Fibroblast of the aortic adventitia (primary cell): ENCODE measurements at regions not wholly inside any gene's neighbourhood (a gene's known extent, or its start where the extent isn't known, plus 50 kb on each side); places are given as distances from the start of the nearest gene placed in this dataset.

Experiments
- DNase-seq: peaks from one replicate; pipeline ENCODE4 v3.0.0-alpha.2; 2010; ENCODE audit warnings: low read depth
- H3K4me3 ChIP-seq: 2 replicates; pipeline ENCODE4 v1.5.1; 2011; ENCODE audit warnings: low read depth, mild to moderate bottlenecking, control low read depth, low read length, moderate library complexity
- TF ChIP-seq, protein P1 (sequence below): IDR thresholded peaks from 2 replicates; pipeline ENCODE4 v1.5.1; 2011; ENCODE audit warnings: mild to moderate bottlenecking, low read length, control low read depth, inconsistent platforms; ENCODE audit not compliant: insufficient read depth

GRCh38 chr9:110116543-110116885 is 91.4 kb downstream of the C9orf152 start:
- DNase-seq, result peak; percentile 90
- H3K4me3 ChIP-seq, result no peak overlapping the region
- TF ChIP-seq, protein P1, sequence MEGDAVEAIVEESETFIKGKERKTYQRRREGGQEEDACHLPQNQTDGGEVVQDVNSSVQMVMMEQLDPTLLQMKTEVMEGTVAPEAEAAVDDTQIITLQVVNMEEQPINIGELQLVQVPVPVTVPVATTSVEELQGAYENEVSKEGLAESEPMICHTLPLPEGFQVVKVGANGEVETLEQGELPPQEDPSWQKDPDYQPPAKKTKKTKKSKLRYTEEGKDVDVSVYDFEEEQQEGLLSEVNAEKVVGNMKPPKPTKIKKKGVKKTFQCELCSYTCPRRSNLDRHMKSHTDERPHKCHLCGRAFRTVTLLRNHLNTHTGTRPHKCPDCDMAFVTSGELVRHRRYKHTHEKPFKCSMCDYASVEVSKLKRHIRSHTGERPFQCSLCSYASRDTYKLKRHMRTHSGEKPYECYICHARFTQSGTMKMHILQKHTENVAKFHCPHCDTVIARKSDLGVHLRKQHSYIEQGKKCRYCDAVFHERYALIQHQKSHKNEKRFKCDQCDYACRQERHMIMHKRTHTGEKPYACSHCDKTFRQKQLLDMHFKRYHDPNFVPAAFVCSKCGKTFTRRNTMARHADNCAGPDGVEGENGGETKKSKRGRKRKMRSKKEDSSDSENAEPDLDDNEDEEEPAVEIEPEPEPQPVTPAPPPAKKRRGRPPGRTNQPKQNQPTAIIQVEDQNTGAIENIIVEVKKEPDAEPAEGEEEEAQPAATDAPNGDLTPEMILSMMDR, result no peak

GRCh38 chr9:110121170-110121569 is 86.8 kb downstream of the C9orf152 start:
- TF ChIP-seq, protein P1, result no peak
- H3K4me3 ChIP-seq, result no peak overlapping the region

DNA sequence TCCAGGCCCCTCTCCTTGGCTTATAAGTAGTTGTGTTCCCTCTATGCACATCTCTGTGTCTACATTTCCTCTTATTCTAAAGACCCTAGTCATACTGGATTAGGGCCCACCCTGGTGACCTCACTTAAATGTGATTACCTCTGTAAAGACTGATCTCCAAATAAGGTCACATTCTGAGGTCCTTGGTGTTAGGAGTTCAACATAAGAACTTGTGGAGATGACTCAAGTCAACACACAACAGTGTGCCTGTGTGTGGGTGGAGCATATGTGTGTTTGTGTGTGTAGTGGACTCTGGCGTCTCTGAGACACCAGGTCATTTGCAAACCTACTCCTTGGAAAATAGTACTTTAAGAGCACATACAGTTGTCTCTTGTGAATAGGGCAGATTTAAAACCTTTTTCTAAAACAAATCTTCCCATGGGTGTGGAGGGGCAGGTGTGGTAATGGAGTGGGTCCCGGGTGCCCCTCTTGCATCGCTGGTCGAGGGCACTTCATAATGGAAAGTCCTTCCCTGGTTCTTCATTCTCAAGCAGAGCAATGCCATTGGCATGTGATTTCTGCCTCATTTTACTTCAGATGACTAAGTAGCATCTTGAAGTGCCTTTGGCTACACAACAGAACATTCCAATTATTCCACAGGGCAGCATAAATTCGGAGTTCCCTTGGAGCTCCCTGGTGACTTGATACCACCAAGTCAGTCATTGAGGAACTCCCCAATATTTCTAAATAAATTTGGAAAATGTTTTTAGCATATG is 84.4 kb downstream of the C9orf152 start:
- TF ChIP-seq, protein P1, result no peak
- H3K4me3 ChIP-seq, result no peak overlapping the region
- DNase-seq, result peak; percentile 56

More at GRCh38 chr9:110121170-110121569, 86.8 kb downstream of the C9orf152 start:
- DNase-seq, result no peak

- TF ChIP-seq, protein P1, result no peak
- no peak for DNase-seq
- no peak overlapping the region for H3K4me3 ChIP-seq
Observed at GRCh38 chr9:110124439-110124838, 83.5 kb downstream of the C9orf152 start.

DNA sequence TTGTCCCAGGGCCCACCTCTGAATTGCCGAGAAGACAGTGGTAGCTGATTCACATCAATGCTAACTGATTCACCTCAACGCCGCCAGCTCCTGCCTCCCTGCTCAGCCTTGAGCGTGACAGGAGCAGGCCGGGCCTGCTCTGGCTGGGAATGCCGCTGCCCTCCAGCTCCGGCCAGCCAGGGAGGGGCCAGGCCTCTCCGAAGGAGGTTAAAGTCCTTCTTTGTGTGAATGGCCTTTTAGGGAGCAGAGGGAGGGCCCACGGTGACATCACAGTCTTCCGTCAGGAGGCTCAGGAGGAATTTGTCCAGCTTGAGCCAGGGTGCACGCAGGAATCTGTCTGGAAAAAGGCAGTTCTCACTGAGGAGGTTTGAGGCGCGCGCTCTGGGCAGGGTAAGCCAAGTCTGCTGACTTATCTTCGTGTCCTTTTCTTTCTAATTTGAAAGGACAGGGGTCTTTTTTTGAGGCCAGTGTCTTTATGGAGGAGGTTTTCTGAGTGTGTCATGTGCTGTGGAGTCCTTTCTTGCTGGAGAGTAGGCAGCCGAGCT is 82.7 kb downstream of the C9orf152 start:
- peak overlapping the region; percentile 68 for H3K4me3 ChIP-seq

DNA sequence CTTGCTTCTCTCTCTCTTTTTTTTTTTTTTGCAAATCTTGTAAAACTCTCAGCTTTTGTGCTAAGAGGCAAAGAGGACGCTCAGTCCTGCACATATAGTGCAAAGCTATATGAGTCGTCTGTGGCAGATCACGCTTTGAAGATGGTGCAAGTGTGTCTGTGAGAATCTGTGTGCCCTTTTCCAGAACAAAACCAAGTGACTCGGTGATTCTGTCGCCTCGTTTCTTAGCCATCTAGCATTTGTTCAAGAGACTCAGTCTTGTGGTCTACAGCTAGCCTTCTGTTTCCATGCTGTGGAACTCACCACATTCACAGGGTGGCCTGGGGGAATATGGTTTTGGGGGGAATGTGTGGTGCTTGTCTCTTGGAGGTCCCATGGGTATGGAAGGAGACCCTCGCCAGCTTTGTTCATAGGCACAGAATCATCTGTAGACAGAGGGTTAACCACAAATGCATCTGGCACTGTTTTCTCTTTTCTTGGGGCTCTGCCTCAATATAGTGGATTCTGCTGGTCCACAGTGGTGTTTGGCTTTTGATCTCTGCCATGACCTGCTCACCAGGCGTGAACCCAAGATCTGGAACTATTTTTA is 82.1 kb downstream of the C9orf152 start:
- H3K4me3 ChIP-seq, result peak overlapping the region; percentile 68
- DNase-seq, result no peak
- TF ChIP-seq, protein P1, result no peak

More for the DNA sequence above, 82.7 kb downstream of the C9orf152 start:
- peak; percentile 99 for DNase-seq
- TF ChIP-seq, protein P1, result no peak
